NCI-H187 (cell line): ENCODE measurements at regions not wholly inside any gene's neighbourhood (a gene's known extent, or its start where the extent isn't known, plus 50 kb on each side); places are given as distances from the start of the nearest gene placed in this dataset.

Source experiments
- DNase-seq, 2 experiments: peaks; one replicate each; lab custom pipeline; 2025; lab: John Stamatoyannopoulos, UW

GRCh38 chr13:44243198-44243857 is 130.3 kb upstream of the SERP2 start:
- peak; percentile 63 to 76 for DNase-seq

- no peak for DNase-seq
Observed at GRCh38 chr13:44244288-44244687, 129.3 kb upstream of the SERP2 start.

GRCh38 chr13:44249431-44249836 is 124.2 kb upstream of the SERP2 start:
- DNase-seq: no peak

- no peak for DNase-seq
Observed at GRCh38 chr13:44252938-44253337, 120.7 kb upstream of the SERP2 start.

GRCh38 chr13:44255771-44256364 is 117.8 kb upstream of the SERP2 start:
- DNase-seq: no peak

GRCh38 chr13:44257796-44258195 is 115.8 kb upstream of the SERP2 start:
- no peak for DNase-seq

- no peak for DNase-seq
Observed at GRCh38 chr13:44259045-44260027, 114.3 kb upstream of the SERP2 start.

GRCh38 chr13:44260336-44260735 is 113.3 kb upstream of the SERP2 start:
- DNase-seq: no peak

- DNase-seq: no peak
Observed at GRCh38 chr13:44263751-44264620, 109.6 kb upstream of the SERP2 start.

- no peak for DNase-seq
Observed at GRCh38 chr13:44266305-44266704, 107.3 kb upstream of the SERP2 start.

- no peak for DNase-seq
Observed at GRCh38 chr13:44266772-44267171, 106.9 kb upstream of the SERP2 start.

- no peak for DNase-seq
Observed at GRCh38 chr13:44267203-44267602, 106.4 kb upstream of the SERP2 start.

- DNase-seq: no peak
Observed at GRCh38 chr13:44267980-44268379, 105.6 kb upstream of the SERP2 start.

- no peak for DNase-seq
Observed at GRCh38 chr13:44268980-44269379, 104.6 kb upstream of the SERP2 start.

GRCh38 chr13:44270150-44270549 is 103.5 kb upstream of the SERP2 start:
- no peak for DNase-seq

GRCh38 chr13:44271031-44271455 is 102.6 kb upstream of the SERP2 start:
- no peak for DNase-seq

GRCh38 chr13:44271473-44271872 is 102.2 kb upstream of the SERP2 start:
- DNase-seq: no peak

GRCh38 chr13:44271915-44272341 is 101.7 kb upstream of the SERP2 start:
- no peak for DNase-seq

GRCh38 chr13:44272692-44273091 is 100.9 kb upstream of the SERP2 start:
- DNase-seq: no peak

- no peak for DNase-seq
Observed at GRCh38 chr13:44273216-44273615, 100.4 kb upstream of the SERP2 start.

GRCh38 chr13:44273991-44274770 is 99.4 kb upstream of the SERP2 start:
- no peak for DNase-seq
